SK-N-SH treated with all-trans-retinoic acid at 6 μM for 48 hours (cell line): ENCODE measurements at regions not wholly inside any gene's neighbourhood (a gene's known extent, or its start where the extent isn't known, plus 50 kb on each side); places are given as distances from the start of the nearest gene placed in this dataset.

Experiments used
- ATAC-seq: fragments of 200-7000 bp; cut with Tn5 transposase; 3 replicates; pipeline ENCODE4 v1.9.1; 2020; ENCODE audit warnings: mild to moderate bottlenecking, moderate library complexity
- ARNTL ChIP-seq: fragments of 450-650 bp; formaldehyde crosslinking; IDR thresholded peaks from 2 replicates; pipeline ENCODE4 v1.5.0; 2020; ENCODE audit warnings: low read depth, mild to moderate bottlenecking, moderate library complexity, borderline replicate concordance
- BACH2 ChIP-seq: fragments of 250-450 bp; sonication (Bioruptor Pico); IDR thresholded peaks from 2 replicates; pipeline ENCODE4 v1.9.0; 2021; ENCODE audit warnings: mild to moderate bottlenecking, borderline replicate concordance
- CSDC2 ChIP-seq: fragments of 250-450 bp; sonication (Bioruptor Pico); IDR thresholded peaks from 2 replicates; pipeline ENCODE4 v1.5.0; 2020; ENCODE audit warnings: mild to moderate bottlenecking, moderate library complexity
- ESRRG ChIP-seq: fragments of 250-450 bp; sonication (Bioruptor Pico); IDR thresholded peaks from 2 replicates; pipeline ENCODE4 v1.6.1; 2021; ENCODE audit warnings: mild to moderate bottlenecking
- GLIS3 ChIP-seq: fragments of 250-450 bp; sonication (Bioruptor Pico); IDR thresholded peaks from 2 replicates; pipeline ENCODE4 v1.5.0; 2020; ENCODE audit warnings: mild to moderate bottlenecking, moderate library complexity
- ISL1 ChIP-seq: fragments of 250-450 bp; sonication (Bioruptor Pico); IDR thresholded peaks from 2 replicates; pipeline ENCODE4 v2.1.2; 2022; ENCODE audit warnings: mild to moderate bottlenecking, moderate library complexity
- PPARA ChIP-seq: fragments of 250-450 bp; sonication (Bioruptor Pico); IDR thresholded peaks from 2 replicates; pipeline ENCODE4 v1.5.0; 2020; ENCODE audit warnings: mild to moderate bottlenecking, borderline replicate concordance
- RARB ChIP-seq: fragments of 250-450 bp; sonication (Bioruptor Pico); IDR thresholded peaks from 2 replicates; pipeline ENCODE4 v1.8.0; 2021; ENCODE audit warnings: mild to moderate bottlenecking, moderate library complexity
- SNAI2 ChIP-seq: fragments of 250-450 bp; sonication (Bioruptor Pico); IDR thresholded peaks from 2 replicates; pipeline ENCODE4 v1.5.0; 2020; ENCODE audit warnings: mild to moderate bottlenecking, moderate library complexity
- TCF4 ChIP-seq: fragments of 250-450 bp; sonication (Bioruptor Pico); IDR thresholded peaks from 2 replicates; pipeline ENCODE4 v1.8.0; 2021; ENCODE audit warnings: mild to moderate bottlenecking, moderate library complexity, borderline replicate concordance
- TOX ChIP-seq: fragments of 250-450 bp; sonication (Bioruptor Pico); IDR thresholded peaks from 2 replicates; pipeline ENCODE4 v1.8.0; 2021; ENCODE audit warnings: mild to moderate bottlenecking, moderate library complexity, borderline replicate concordance
- ZC3H10 ChIP-seq: fragments of 250-450 bp; sonication (Bioruptor Pico); IDR thresholded peaks from 2 replicates; pipeline ENCODE4 v1.5.1; 2021; ENCODE audit warnings: mild to moderate bottlenecking, moderate library complexity
- ZFP3 ChIP-seq: fragments of 250-450 bp; sonication (Bioruptor Pico); IDR thresholded peaks from 2 replicates; pipeline ENCODE4 v1.5.0; 2020; ENCODE audit warnings: mild to moderate bottlenecking, moderate library complexity
- ZFP30 ChIP-seq: fragments of 450-650 bp; formaldehyde crosslinking; IDR thresholded peaks from 2 replicates; pipeline ENCODE4 v1.5.0; 2022; ENCODE audit warnings: mild to moderate bottlenecking, moderate library complexity
- ZNF565 ChIP-seq: fragments of 450-650 bp; formaldehyde crosslinking; conservative IDR thresholded peaks from 2 replicates; pipeline ENCODE4 v1.5.0; 2020; ENCODE audit warnings: low read depth, mild to moderate bottlenecking, moderate library complexity
- ZNF70 ChIP-seq: fragments of 450-650 bp; formaldehyde crosslinking; IDR thresholded peaks from 2 replicates; pipeline ENCODE4 v1.5.0; 2020; ENCODE audit warnings: mild to moderate bottlenecking, moderate library complexity
- TF ChIP-seq, protein P1 (sequence below): fragments of 250-450 bp; sonication (Bioruptor Pico); IDR thresholded peaks from 2 replicates; pipeline ENCODE4 v1.5.1; 2021; ENCODE audit warnings: mild to moderate bottlenecking, moderate library complexity
- TF ChIP-seq, protein P2 (sequence below): fragments of 250-450 bp; sonication (Bioruptor Pico); IDR thresholded peaks from 2 replicates; pipeline ENCODE4 v1.5.0; 2020; ENCODE audit warnings: mild to moderate bottlenecking, moderate library complexity
- TF ChIP-seq, protein P3 (sequence below): fragments of 250-450 bp; sonication (Bioruptor Pico); IDR thresholded peaks from 2 replicates; pipeline ENCODE4 v1.8.0; 2020; ENCODE audit warnings: mild to moderate bottlenecking, moderate library complexity, borderline replicate concordance
- TF ChIP-seq, protein P4 (sequence below): fragments of 250-450 bp; sonication (Bioruptor Pico); IDR thresholded peaks from 2 replicates; pipeline ENCODE4 v1.8.0; 2021; ENCODE audit warnings: low read depth, mild to moderate bottlenecking, moderate library complexity, borderline replicate concordance

DNA sequence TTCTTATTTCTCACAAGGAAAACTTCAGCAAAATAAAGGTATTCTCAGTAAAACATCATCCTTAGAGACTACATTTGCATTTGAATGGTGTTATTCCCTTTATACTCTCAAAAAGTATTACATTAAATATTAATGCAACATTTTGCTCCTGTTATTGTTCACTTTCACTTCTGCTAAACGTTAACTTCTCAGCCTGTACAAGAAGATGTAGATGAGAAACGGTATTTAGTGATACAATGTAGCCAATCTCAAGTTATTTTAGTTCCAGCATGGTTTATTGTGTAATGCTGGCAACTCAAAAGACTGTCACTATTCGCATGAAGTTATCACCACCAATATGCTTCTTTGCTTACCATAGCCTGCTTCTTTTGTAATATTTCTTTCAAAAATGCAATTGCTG lies 514.1 kb downstream of the CPS1 start:
- TF ChIP-seq ZNF70 (no peak), ZC3H10 (CRISPR knock-in tag) (no peak), ISL1 (no peak), ZNF565 (no peak)
- TF ChIP-seq, protein P1, sequence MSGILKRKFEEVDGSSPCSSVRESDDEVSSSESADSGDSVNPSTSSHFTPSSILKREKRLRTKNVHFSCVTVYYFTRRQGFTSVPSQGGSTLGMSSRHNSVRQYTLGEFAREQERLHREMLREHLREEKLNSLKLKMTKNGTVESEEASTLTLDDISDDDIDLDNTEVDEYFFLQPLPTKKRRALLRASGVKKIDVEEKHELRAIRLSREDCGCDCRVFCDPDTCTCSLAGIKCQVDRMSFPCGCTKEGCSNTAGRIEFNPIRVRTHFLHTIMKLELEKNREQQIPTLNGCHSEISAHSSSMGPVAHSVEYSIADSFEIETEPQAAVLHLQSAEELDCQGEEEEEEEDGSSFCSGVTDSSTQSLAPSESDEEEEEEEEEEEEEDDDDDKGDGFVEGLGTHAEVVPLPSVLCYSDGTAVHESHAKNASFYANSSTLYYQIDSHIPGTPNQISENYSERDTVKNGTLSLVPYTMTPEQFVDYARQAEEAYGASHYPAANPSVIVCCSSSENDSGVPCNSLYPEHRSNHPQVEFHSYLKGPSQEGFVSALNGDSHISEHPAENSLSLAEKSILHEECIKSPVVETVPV (CRISPR knock-in tag), result no peak
- ATAC-seq, result no peak

DNA sequence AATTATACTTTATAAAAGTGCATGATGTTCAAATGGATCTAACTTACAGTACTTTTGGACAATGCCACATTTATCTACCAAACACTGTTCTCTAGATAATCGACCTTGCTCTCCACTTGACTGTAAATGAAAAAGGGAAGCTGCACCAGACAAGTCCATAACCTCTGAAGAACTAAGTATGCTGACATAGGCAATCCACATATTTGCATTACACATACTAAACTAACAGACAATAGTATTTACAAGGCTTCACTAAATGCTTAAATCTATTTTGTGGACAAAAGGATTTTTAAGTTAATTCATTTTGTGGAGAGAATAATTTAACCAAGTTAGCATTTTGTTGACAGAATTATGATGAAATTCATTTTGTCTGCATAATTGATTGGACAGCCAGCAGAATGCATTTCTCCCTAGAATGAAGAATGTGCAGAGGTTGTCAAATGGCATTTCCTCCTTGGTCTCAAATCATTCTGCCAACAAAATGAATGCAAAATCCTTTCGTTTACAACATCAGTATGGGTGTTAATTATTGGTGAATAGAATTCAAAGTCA lies 520.9 kb downstream of the CPS1 start:
- ATAC-seq, result no peak
- TF ChIP-seq ISL1, result peak; percentile 29; the same call in 1 of the 2 replicates
- no peak for TF ChIP-seq ARNTL

DNA sequence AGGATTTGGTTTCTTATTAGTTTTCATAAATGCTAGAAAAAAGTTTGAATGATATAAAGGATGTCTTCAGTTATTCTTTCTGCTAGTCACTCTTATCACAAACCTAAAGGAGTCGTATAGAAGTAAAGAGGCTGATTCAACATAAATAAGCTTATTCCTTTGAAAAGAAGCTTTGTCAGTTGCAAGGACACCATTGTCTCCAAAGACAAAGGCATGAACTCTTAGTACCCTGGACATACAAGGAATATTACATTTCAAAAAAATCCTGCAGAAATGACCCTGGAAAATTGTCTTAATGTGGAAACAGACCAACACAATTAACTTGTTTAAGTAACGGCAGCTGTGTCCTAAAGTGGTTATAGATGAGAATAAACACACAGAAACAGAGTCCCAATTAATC lies 528.0 kb downstream of the CPS1 start:
- TF ChIP-seq CSDC2 (CRISPR knock-in tag), result no peak
- no peak for TF ChIP-seq ZC3H10 (CRISPR knock-in tag)
- TF ChIP-seq TCF4 (CRISPR knock-in tag), result 0 out of 2 replicates have a peak, but pooled peaks have one; percentile 44
- ATAC-seq, result no peak

DNA sequence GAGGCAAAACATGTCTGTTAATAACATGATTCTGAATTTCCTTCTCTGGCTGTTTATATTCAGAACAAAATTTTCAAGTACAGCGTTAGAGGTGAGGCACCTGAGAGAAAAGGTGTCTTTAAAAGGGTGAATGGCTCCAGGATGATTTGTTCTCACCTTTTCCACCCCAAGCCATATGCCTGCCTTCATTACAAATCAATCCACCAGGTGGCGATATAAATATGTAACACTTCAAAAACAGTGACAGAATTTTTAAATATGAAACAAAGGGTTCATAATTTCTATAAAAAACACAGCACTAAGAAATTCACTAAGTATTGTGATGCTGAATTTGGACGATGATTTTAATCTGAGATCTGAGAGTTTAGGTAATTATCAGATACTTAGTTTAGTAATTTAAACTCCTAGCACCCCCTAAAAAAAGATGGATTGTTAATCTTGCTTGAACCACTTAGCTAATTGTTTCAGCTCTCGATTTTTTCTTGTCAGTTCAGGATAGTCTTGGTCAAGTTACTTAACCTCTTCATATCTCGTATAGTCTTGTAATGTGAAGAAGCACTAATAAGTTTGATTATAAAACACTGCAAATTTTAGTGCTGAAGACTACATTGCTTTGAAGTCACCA lies 528.8 kb downstream of the CPS1 start:
- TF ChIP-seq, protein P1 (CRISPR knock-in tag), result no peak
- TF ChIP-seq PPARA (CRISPR knock-in tag), result no peak
- TF ChIP-seq ISL1, result no peak
- peak; percentile 69 for ATAC-seq

DNA sequence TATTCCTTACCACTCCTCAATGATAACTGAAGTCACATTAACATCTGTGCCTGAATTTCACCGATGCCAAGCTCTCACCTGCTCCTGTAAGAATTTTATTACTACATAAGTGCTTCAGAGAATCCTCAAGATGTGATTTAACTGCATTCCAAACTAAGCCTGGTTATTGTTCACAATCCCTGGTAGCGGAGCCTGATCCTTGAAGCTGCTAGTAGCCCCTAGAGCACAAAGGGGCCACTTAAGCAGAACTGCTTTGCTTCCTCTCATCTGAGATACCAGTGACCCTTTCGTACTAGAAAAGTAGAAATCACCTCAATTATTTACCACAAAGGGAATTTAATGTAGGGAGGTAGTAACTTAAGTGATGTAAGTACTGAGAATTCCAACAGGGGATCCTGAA lies 529.6 kb downstream of the CPS1 start:
- TF ChIP-seq ARNTL (no peak), PPARA (CRISPR knock-in tag) (no peak), ZFP3 (no peak), ZNF565 (no peak), RARB (no peak), ISL1 (no peak), GLIS3 (CRISPR knock-in tag) (no peak), ESRRG (no peak), CSDC2 (CRISPR knock-in tag) (no peak), BACH2 (CRISPR knock-in tag) (no peak), TOX (no peak), ZFP30 (CRISPR knock-in tag) (no peak), TCF4 (CRISPR knock-in tag) (no peak), SNAI2 (CRISPR knock-in tag) (no peak)
- TF ChIP-seq, protein P2, sequence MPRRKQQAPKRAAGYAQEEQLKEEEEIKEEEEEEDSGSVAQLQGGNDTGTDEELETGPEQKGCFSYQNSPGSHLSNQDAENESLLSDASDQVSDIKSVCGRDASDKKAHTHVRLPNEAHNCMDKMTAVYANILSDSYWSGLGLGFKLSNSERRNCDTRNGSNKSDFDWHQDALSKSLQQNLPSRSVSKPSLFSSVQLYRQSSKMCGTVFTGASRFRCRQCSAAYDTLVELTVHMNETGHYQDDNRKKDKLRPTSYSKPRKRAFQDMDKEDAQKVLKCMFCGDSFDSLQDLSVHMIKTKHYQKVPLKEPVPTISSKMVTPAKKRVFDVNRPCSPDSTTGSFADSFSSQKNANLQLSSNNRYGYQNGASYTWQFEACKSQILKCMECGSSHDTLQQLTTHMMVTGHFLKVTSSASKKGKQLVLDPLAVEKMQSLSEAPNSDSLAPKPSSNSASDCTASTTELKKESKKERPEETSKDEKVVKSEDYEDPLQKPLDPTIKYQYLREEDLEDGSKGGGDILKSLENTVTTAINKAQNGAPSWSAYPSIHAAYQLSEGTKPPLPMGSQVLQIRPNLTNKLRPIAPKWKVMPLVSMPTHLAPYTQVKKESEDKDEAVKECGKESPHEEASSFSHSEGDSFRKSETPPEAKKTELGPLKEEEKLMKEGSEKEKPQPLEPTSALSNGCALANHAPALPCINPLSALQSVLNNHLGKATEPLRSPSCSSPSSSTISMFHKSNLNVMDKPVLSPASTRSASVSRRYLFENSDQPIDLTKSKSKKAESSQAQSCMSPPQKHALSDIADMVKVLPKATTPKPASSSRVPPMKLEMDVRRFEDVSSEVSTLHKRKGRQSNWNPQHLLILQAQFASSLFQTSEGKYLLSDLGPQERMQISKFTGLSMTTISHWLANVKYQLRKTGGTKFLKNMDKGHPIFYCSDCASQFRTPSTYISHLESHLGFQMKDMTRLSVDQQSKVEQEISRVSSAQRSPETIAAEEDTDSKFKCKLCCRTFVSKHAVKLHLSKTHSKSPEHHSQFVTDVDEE, result no peak
- TF ChIP-seq, protein P3, sequence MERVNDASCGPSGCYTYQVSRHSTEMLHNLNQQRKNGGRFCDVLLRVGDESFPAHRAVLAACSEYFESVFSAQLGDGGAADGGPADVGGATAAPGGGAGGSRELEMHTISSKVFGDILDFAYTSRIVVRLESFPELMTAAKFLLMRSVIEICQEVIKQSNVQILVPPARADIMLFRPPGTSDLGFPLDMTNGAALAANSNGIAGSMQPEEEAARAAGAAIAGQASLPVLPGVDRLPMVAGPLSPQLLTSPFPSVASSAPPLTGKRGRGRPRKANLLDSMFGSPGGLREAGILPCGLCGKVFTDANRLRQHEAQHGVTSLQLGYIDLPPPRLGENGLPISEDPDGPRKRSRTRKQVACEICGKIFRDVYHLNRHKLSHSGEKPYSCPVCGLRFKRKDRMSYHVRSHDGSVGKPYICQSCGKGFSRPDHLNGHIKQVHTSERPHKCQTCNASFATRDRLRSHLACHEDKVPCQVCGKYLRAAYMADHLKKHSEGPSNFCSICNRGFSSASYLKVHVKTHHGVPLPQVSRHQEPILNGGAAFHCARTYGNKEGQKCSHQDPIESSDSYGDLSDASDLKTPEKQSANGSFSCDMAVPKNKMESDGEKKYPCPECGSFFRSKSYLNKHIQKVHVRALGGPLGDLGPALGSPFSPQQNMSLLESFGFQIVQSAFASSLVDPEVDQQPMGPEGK (CRISPR knock-in tag), result no peak
- TF ChIP-seq, protein P4, sequence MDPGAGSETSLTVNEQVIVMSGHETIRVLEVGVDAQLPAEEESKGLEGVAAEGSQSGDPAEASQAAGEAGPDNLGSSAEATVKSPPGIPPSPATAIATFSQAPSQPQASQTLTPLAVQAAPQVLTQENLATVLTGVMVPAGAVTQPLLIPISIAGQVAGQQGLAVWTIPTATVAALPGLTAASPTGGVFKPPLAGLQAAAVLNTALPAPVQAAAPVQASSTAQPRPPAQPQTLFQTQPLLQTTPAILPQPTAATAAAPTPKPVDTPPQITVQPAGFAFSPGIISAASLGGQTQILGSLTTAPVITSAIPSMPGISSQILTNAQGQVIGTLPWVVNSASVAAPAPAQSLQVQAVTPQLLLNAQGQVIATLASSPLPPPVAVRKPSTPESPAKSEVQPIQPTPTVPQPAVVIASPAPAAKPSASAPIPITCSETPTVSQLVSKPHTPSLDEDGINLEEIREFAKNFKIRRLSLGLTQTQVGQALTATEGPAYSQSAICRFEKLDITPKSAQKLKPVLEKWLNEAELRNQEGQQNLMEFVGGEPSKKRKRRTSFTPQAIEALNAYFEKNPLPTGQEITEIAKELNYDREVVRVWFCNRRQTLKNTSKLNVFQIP (CRISPR knock-in tag), result no peak
- no peak for ATAC-seq
